ENCODE measurements at regions not wholly inside any gene's neighbourhood (a gene's known extent, or its start where the extent isn't known, plus 50 kb on each side); places are given as distances from the start of the nearest gene placed in this dataset.

GRCh38 chr7:157476201-157476600, 139.4 kb downstream of the DNAJB6 start:
- DNase-seq = peak; percentile 15

More at GRCh38 chr7:157476201-157476600, 139.4 kb downstream of the DNAJB6 start:
- no peak overlapping the region for H3K4ac ChIP-seq (ENCODE audit: low read depth, low read length)
- no peak overlapping the region; the same call in 1 of the 2 replicates for H3K14ac ChIP-seq (ENCODE audit: insufficient read depth, low read length)
- no peak overlapping the region for H4K91ac ChIP-seq (ENCODE audit: insufficient read length, low read depth, low read length)
- no peaks in the 10 kb centered on the region for H4K20me1 ChIP-seq (ENCODE audit: control insufficient read depth, insufficient read depth, insufficient read length)
- WGBS (ENCODE audit: extremely low coverage, insufficient read length, low lambda C conversion rate) = no CpG with 5 or more reads among the region's 8 CpGs
- H3K4me1 Mint-ChIP-seq = no peaks in the 10 kb centered on the region
- H3K27ac Mint-ChIP-seq = no peak overlapping the region
- H3K9ac ChIP-seq (ENCODE audit: extremely low read depth, insufficient read length, low read length) = no peak overlapping the region
- H2BK5ac ChIP-seq (ENCODE audit: insufficient read length, low read length) = no peak overlapping the region
- H3K9me3 ChIP-seq (ENCODE audit: control insufficient read depth, low read depth, low read length) = peaks cover 6% of the 10 kb centered on the region
- H3K4me2 ChIP-seq (ENCODE audit: insufficient read depth, insufficient read length, low read length) = no peak overlapping the region
- H3K18ac ChIP-seq (ENCODE audit: insufficient read length, low read depth, low read length) = no peak overlapping the region
- H3K4me3 Mint-ChIP-seq = no peak overlapping the region
- H3T11ph ChIP-seq (ENCODE audit: low read length) = no peak overlapping the region
- H2BK15ac ChIP-seq (ENCODE audit: low read depth, low read length) = no peak overlapping the region
- no peaks in the 10 kb centered on the region for H3K23me2 ChIP-seq (ENCODE audit: insufficient read length, low read depth, low read length, poor library complexity, severe bottlenecking)
- H4K8ac ChIP-seq (replicated peaks; ENCODE audit: insufficient read length, low read depth, low read length) = no peak overlapping the region
- peaks cover 4 to 24% (median 15%) of the 10 kb centered on the region in 3 experiments; a peak in 6 of 7 replicates for H3K36me3 Mint-ChIP-seq (ENCODE audit: insufficient read depth in 1 of 3, low read depth in 3 of 3)
- no peaks in the 10 kb centered on the region for H3K79me2 ChIP-seq (ENCODE audit: insufficient read depth, low read length)
- H3K27me3 ChIP-seq (ENCODE audit: insufficient read depth, low read length) = no peaks in the 10 kb centered on the region; the same call in 1 of the 2 replicates
- no peak overlapping the region for H2BK120ac ChIP-seq (ENCODE audit: low read depth, low read length, poor library complexity, severe bottlenecking)
- no peak for TF ChIP-seq CTCF (conservative IDR thresholded peaks at IDR 0.05)
- no peak overlapping the region for H3K23ac ChIP-seq (ENCODE audit: insufficient read length, low read depth, low read length)
- H2BK20ac ChIP-seq (ENCODE audit: low read depth, low read length, poor library complexity, severe bottlenecking) = no peak overlapping the region
- no peak overlapping the region for H3K27ac ChIP-seq (ENCODE audit: insufficient read length, low read depth, low read length)
- H3K79me1 ChIP-seq (ENCODE audit: insufficient read depth, low read depth, low read length, poor library complexity, severe bottlenecking) = no peaks in the 10 kb centered on the region
- no peak overlapping the region for H2BK12ac ChIP-seq (ENCODE audit: insufficient read length, low read depth, low read length)
- peaks cover 85% of the 10 kb centered on the region for H3K27me3 Mint-ChIP-seq (ENCODE audit: low read depth)
- H4K5ac ChIP-seq (ENCODE audit: insufficient read length, low read depth, low read length) = no peak overlapping the region
- H3K4me1 ChIP-seq (ENCODE audit: insufficient read depth, low read length) = no peaks in the 10 kb centered on the region
- no peak overlapping the region for H2AFZ ChIP-seq (ENCODE audit: low read length)
- peaks cover 25 to 27% of the 10 kb centered on the region in 2 experiments for H3K9me3 Mint-ChIP-seq
- H3K56ac ChIP-seq (ENCODE audit: insufficient read length, low read depth, low read length) = no peak overlapping the region
- H2AK5ac ChIP-seq (ENCODE audit: insufficient read length, low read length) = no peak overlapping the region

All from H9 (cell line).